ENCODE measurements at regions not wholly inside any gene's neighbourhood (a gene's known extent, or its start where the extent isn't known, plus 50 kb on each side); places are given as distances from the start of the nearest gene placed in this dataset.

DNA sequence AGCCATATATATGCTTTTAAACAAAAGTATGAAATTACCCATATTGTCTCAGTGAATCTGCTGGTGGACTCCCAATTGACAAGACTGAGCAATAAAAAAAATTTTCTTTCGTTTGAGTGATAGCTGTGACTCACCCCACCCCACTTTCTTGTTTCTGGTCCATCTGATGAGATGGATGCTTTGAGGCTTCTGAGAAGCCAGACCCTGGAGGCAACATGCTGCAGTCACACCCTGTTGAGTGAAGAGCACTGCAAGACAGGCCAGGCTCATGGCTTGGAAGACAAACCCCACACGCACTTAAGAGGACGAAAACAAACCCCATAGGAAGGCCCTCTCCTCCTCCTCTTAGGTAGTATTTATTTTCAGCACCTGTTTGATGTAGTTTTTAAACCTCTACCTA is 276.0 kb upstream of the TTC14 start:
- Histone ChIP-seq H3K4me3 (ENCODE audit: low read length) (no peak overlapping the region), H3K79me2 (replicated peaks; ENCODE audit: insufficient read depth, low read length) (no peaks in the 10 kb centered on the region), H3K9ac (ENCODE audit: low read length) (no peak overlapping the region), H3K9me2 (ENCODE audit: insufficient read depth, low read length) (no peaks in the 10 kb centered on the region), H2AFZ (ENCODE audit: low read depth, low read length) (no peak overlapping the region), H3K4me2 (ENCODE audit: low read length) (no peak overlapping the region), H4K20me1 (ENCODE audit: insufficient read depth) (no peaks in the 10 kb centered on the region), H3F3A (ENCODE audit: insufficient read depth, low read length, poor library complexity, severe bottlenecking) (no peaks in the 10 kb centered on the region), H3K36me3 (ENCODE audit: insufficient read depth, low read length) (no peaks in the 10 kb centered on the region), H3K27ac (ENCODE audit: low read length) (no peak overlapping the region), H3K9me3 (ENCODE audit: low read length) (no peaks in the 10 kb centered on the region), H3K27me3 (ENCODE audit: insufficient read depth, low read depth, low read length) (no peaks in the 10 kb centered on the region)
- TF ChIP-seq TAF1 (IDR thresholded peaks at IDR 0.05; ENCODE audit: low read depth) (no peak), EZH2 (IDR thresholded peaks at IDR 0.05; ENCODE audit: borderline replicate concordance, insufficient read depth, low read length, poor library complexity, severe bottlenecking) (no peak), EP300 (conservative IDR thresholded peaks at IDR 0.05; ENCODE audit: poor library complexity, severe bottlenecking) (no peak), SMC3 (conservative IDR thresholded peaks at IDR 0.05; ENCODE audit: poor library complexity) (no peak), RAD21 (conservative IDR thresholded peaks at IDR 0.05) (no peak), POLR2AphosphoS5 (IDR thresholded peaks at IDR 0.05) (no peak), MXI1 (conservative IDR thresholded peaks at IDR 0.05; ENCODE audit: poor library complexity, severe bottlenecking) (no peak)
- TF ChIP-seq, protein P1, sequence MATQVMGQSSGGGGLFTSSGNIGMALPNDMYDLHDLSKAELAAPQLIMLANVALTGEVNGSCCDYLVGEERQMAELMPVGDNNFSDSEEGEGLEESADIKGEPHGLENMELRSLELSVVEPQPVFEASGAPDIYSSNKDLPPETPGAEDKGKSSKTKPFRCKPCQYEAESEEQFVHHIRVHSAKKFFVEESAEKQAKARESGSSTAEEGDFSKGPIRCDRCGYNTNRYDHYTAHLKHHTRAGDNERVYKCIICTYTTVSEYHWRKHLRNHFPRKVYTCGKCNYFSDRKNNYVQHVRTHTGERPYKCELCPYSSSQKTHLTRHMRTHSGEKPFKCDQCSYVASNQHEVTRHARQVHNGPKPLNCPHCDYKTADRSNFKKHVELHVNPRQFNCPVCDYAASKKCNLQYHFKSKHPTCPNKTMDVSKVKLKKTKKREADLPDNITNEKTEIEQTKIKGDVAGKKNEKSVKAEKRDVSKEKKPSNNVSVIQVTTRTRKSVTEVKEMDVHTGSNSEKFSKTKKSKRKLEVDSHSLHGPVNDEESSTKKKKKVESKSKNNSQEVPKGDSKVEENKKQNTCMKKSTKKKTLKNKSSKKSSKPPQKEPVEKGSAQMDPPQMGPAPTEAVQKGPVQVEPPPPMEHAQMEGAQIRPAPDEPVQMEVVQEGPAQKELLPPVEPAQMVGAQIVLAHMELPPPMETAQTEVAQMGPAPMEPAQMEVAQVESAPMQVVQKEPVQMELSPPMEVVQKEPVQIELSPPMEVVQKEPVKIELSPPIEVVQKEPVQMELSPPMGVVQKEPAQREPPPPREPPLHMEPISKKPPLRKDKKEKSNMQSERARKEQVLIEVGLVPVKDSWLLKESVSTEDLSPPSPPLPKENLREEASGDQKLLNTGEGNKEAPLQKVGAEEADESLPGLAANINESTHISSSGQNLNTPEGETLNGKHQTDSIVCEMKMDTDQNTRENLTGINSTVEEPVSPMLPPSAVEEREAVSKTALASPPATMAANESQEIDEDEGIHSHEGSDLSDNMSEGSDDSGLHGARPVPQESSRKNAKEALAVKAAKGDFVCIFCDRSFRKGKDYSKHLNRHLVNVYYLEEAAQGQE (IDR thresholded peaks at IDR 0.05; ENCODE audit: borderline replicate concordance): no peak
- TF ChIP-seq, protein P2, sequence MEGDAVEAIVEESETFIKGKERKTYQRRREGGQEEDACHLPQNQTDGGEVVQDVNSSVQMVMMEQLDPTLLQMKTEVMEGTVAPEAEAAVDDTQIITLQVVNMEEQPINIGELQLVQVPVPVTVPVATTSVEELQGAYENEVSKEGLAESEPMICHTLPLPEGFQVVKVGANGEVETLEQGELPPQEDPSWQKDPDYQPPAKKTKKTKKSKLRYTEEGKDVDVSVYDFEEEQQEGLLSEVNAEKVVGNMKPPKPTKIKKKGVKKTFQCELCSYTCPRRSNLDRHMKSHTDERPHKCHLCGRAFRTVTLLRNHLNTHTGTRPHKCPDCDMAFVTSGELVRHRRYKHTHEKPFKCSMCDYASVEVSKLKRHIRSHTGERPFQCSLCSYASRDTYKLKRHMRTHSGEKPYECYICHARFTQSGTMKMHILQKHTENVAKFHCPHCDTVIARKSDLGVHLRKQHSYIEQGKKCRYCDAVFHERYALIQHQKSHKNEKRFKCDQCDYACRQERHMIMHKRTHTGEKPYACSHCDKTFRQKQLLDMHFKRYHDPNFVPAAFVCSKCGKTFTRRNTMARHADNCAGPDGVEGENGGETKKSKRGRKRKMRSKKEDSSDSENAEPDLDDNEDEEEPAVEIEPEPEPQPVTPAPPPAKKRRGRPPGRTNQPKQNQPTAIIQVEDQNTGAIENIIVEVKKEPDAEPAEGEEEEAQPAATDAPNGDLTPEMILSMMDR (IDR thresholded peaks at IDR 0.05; ENCODE audit: poor library complexity, severe bottlenecking): no peak

DNA sequence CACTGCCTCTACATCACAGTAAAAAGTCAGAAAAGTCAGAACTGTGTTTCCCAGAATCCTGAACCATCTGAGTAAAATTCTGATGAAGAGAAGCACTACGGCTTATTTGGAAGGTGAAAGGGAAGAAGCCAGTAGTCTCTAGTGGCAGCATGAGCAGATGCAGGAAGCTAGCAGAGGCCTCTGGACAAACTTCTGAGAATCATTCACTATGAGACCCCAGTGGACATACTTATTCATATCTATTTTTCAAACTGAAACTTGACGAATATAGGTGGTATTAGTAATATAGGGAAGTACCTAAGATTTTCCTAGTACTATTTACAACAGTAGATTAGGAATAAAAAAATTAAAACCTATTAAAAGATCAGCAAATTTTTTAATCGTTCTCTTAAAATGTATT is 272.8 kb upstream of the TTC14 start:
- Histone ChIP-seq H3K79me2 (replicated peaks; ENCODE audit: insufficient read depth, low read length) (no peaks in the 10 kb centered on the region), H3K9me2 (ENCODE audit: insufficient read depth, low read length) (no peaks in the 10 kb centered on the region), H3F3A (ENCODE audit: insufficient read depth, low read length, poor library complexity, severe bottlenecking) (no peaks in the 10 kb centered on the region), H3K27me3 (ENCODE audit: insufficient read depth, low read depth, low read length) (no peaks in the 10 kb centered on the region), H3K9ac (ENCODE audit: low read length) (no peak overlapping the region), H2AFZ (ENCODE audit: low read depth, low read length) (no peak overlapping the region), H3K9me3 (ENCODE audit: low read length) (no peaks in the 10 kb centered on the region), H4K20me1 (ENCODE audit: insufficient read depth) (no peaks in the 10 kb centered on the region), H3K4me3 (ENCODE audit: low read length) (no peak overlapping the region), H3K36me3 (ENCODE audit: insufficient read depth, low read length) (no peaks in the 10 kb centered on the region), H3K27ac (ENCODE audit: low read length) (no peak overlapping the region), H3K4me2 (ENCODE audit: low read length) (no peak overlapping the region)
- no peak for TF ChIP-seq EZH2 (IDR thresholded peaks at IDR 0.05; ENCODE audit: borderline replicate concordance, insufficient read depth, low read length, poor library complexity, severe bottlenecking)
- TF ChIP-seq, protein P2 (IDR thresholded peaks at IDR 0.05; ENCODE audit: poor library complexity, severe bottlenecking): no peak
